ENCODE measurements at regions not wholly inside any gene's neighbourhood (a gene's known extent, or its start where the extent isn't known, plus 50 kb on each side); places are given as distances from the start of the nearest gene placed in this dataset.

DNA sequence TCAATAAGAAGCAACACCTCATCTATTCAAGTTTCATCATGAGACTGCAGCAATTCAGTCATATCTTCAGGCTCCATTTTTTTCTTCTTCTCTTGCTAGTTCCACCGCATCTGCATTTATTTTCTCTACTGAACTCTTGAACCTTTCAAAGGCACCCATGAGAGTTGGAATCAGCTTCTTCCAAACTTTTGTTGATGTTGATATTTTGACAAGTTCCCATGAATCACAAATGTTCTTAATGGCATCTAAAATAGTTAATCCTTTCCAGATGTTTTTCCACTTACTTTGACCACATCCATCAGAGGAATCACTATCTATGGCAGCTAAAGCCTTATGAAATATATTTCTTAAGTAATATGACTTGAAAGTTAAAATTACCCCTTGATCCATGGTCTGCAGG, 434.3 kb downstream of the GPATCH2 start:
- in situ Hi-C loops (cut with HindIII; ENCODE audit: low pct_ligation_motif_present, low sequenced_read_pairs) = no loop called here
- DNase-seq = no peak
- no peak overlapping the region for H3K4me3 ChIP-seq (ENCODE audit: low read depth, low read length)

DNA sequence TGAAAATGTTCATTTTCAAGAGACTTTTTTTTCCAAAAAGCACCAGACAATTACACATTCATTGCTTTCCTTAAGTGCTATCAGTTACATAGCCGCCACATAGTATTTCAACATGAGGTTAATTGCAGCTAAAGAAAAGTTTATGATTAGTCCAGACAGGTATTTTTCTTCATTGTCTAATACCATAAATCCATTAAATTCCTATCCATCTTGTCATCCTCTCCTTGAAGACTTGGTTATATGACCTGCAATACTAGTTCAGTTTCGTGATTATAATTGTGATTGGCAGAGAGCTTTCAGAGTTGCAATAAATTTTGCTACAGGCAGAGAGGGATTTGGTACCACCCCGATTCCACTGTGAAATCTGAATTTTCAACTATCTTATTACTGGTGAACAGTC, 437.7 kb downstream of the GPATCH2 start:
- Histone ChIP-seq H3K27me3 (replicated peaks) (no peaks in the 10 kb centered on the region), H3K27ac (no peak overlapping the region), H3K4me3 (ENCODE audit: low read depth, low read length) (no peak overlapping the region), H3K36me3 (replicated peaks) (no peaks in the 10 kb centered on the region)
- no peak for DNase-seq
- TF ChIP-seq, protein P1, sequence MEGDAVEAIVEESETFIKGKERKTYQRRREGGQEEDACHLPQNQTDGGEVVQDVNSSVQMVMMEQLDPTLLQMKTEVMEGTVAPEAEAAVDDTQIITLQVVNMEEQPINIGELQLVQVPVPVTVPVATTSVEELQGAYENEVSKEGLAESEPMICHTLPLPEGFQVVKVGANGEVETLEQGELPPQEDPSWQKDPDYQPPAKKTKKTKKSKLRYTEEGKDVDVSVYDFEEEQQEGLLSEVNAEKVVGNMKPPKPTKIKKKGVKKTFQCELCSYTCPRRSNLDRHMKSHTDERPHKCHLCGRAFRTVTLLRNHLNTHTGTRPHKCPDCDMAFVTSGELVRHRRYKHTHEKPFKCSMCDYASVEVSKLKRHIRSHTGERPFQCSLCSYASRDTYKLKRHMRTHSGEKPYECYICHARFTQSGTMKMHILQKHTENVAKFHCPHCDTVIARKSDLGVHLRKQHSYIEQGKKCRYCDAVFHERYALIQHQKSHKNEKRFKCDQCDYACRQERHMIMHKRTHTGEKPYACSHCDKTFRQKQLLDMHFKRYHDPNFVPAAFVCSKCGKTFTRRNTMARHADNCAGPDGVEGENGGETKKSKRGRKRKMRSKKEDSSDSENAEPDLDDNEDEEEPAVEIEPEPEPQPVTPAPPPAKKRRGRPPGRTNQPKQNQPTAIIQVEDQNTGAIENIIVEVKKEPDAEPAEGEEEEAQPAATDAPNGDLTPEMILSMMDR (IDR thresholded peaks at IDR 0.05; ENCODE audit: low read depth, low read length, missing control alignments) = no peak
- in situ Hi-C loops (cut with HindIII; ENCODE audit: low pct_ligation_motif_present, low sequenced_read_pairs) = no loop called here

More for the DNA sequence above, 434.3 kb downstream of the GPATCH2 start:
- no peaks in the 10 kb centered on the region for H3K27me3 ChIP-seq (replicated peaks)
- no peak overlapping the region for H3K27ac ChIP-seq
- TF ChIP-seq, protein P1 (IDR thresholded peaks at IDR 0.05; ENCODE audit: low read depth, low read length, missing control alignments) = no peak
- H3K36me3 ChIP-seq (replicated peaks) = no peaks in the 10 kb centered on the region

DNA sequence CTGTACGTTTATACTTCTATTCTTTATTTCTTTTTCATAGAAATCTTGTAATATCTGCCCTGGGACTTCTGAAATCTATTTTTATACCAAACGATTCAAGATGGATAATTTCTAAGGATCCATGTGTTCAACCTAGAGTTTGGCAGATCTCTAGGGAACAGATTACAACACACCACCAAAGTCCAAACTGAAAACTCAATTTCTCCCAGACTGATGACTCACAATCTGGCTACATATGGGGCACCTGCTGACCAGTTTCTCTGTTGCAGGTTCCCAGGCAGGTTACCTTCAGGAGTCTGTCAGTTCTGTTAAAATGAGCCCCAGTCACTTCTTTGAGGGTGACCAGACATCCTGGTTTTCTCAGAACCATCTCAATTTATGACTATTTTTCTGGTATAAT, 439.4 kb downstream of the GPATCH2 start:
- Histone ChIP-seq H3K36me3 (replicated peaks) (no peaks in the 10 kb centered on the region), H3K27ac (no peak overlapping the region), H3K27me3 (replicated peaks) (no peaks in the 10 kb centered on the region), H3K4me3 (ENCODE audit: low read depth, low read length) (no peak overlapping the region)
- no peak for DNase-seq
- in situ Hi-C loops (cut with HindIII; ENCODE audit: low pct_ligation_motif_present, low sequenced_read_pairs) = no loop called here
- TF ChIP-seq, protein P1 (IDR thresholded peaks at IDR 0.05; ENCODE audit: low read depth, low read length, missing control alignments) = no peak

DNA sequence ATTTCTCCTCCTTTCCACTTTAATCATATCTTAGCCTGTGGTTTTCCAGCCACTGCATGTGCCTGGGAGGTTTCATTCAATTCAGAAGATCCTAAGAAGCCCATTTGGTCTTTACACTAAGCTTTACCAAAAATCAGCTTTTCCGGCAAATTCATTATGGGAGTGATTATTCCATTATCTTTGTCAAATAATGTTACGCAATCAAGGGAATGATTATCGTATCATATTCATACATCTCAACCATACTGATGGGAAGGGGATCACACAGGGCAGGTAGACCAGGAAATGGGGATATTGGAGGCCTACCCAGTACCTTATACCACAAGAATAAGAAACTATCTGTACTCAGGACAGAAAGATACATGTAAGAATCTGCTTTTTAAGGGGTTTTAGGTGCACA, 440.5 kb downstream of the GPATCH2 start:
- no peak overlapping the region for H3K4me3 ChIP-seq (ENCODE audit: low read depth, low read length)
- no peak for DNase-seq
- TF ChIP-seq, protein P1 (IDR thresholded peaks at IDR 0.05; ENCODE audit: low read depth, low read length, missing control alignments) = no peak
- no peaks in the 10 kb centered on the region for H3K27me3 ChIP-seq (replicated peaks)
- in situ Hi-C loops (cut with HindIII; ENCODE audit: low pct_ligation_motif_present, low sequenced_read_pairs) = no loop called here
- no peaks in the 10 kb centered on the region for H3K36me3 ChIP-seq (replicated peaks)
- no peak overlapping the region for H3K27ac ChIP-seq

DNA sequence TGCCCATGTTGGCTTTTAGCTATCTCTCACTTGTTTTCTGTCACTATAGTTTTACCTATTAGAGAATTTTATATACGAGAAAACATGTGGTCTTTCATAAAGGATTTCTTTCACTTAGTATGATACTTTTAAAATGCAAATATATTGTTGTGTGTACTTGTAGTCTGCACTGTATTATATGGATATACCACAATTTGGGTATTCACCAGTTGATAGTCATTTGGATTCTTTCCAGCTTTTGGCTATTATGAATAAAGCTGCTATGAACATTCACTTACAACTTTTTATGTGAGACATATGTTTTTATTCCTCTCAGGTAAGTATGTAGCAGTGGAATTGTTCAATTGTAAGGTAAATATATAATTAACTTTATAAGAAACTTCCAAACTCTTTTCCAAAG, 441.5 kb downstream of the GPATCH2 start:
- no peak overlapping the region for H3K4me3 ChIP-seq (ENCODE audit: low read depth, low read length)
- TF ChIP-seq, protein P1 (IDR thresholded peaks at IDR 0.05; ENCODE audit: low read depth, low read length, missing control alignments) = no peak
- DNase-seq = no peak
- H3K36me3 ChIP-seq (replicated peaks) = no peaks in the 10 kb centered on the region
- in situ Hi-C loops (cut with HindIII; ENCODE audit: low pct_ligation_motif_present, low sequenced_read_pairs) = no loop called here
- no peak overlapping the region for H3K27ac ChIP-seq
- H3K27me3 ChIP-seq (replicated peaks) = no peaks in the 10 kb centered on the region
